Posterior cingulate gyrus (tissue), 11 donors: ENCODE measurements at regions not wholly inside any gene's neighbourhood (a gene's known extent, or its start where the extent isn't known, plus 50 kb on each side); places are given as distances from the start of the nearest gene placed in this dataset.

Experiments used
- DNase-seq, 10 donors: peaks; one replicate each; pipeline versions ENCODE4 v3.0.0 to v3.0.0-alpha.2; 2020 to 2021; ENCODE audit warnings: mixed read lengths in 3 of 10
- intact Hi-C: fragments of 100-400 bp; cut with DNase I; formaldehyde crosslinking; loops from one replicate; pipeline ENCODE4 v1.15.1; 2023

DNA sequence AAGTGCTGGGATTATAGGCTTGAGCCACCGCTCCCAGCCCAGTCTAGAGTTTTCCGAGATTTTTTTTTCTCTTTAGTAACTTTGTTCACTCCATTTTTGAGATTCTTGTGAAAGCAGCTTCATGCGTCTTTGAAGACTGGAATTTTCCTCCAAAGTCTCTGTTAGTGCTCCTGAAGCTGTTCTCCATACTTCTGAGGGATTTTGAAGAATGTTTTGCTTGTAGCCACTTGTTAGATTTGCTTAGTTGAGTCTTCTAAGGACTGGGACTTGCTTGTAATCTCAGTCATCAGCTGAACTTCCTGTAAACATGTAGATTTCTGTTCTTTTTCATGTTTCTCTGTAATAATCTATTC lies 234.3 kb downstream of the MYCN start:
- no peak for DNase-seq
- intact Hi-C loops, result no loop called here

- DNase-seq, result no peak
- intact Hi-C loops, result no loop called here
Observed at GRCh38 chr2:16173893-16174692, 233.7 kb downstream of the MYCN start.

DNA sequence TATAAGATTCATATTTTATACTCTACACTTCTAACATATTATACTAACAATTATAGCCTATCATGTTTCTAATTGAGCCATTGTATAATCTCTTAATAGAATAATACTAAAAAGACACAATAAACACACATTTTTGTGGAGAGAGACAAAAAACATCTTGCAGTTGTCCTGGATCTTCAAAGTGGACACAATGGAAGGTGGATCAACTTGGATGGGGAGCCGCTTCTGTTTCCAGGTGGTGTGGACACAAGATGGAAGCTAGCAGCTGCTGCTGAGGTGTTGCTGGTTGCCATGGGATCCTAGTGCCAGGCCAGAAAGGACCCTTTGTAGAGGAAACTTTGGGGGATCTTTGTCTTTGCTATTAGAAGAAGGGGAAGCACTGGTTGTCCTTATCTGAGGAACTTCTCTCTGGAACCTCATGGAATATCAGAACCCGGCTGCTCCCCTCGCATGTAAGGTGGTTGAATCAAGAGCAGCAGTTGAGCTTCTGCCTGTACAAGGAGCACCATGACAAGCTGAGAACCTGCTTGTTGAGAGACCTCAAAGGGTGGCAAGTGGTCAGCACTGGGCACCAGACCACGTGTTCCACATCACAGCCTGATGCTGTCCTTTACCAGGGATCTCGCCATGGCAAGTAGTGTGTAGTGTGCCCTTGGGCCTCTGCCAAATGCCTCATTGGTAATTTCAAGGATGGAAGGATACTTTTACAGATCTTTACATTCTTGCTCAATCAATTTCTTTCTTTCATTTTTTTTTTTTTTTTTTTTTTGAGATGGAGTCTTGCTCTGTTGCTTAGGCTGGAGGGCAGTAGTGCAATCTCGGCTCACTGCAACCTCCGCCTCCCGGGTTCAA lies 232.2 kb downstream of the MYCN start:
- intact Hi-C loops, result no loop called here
- no peak for DNase-seq

DNA sequence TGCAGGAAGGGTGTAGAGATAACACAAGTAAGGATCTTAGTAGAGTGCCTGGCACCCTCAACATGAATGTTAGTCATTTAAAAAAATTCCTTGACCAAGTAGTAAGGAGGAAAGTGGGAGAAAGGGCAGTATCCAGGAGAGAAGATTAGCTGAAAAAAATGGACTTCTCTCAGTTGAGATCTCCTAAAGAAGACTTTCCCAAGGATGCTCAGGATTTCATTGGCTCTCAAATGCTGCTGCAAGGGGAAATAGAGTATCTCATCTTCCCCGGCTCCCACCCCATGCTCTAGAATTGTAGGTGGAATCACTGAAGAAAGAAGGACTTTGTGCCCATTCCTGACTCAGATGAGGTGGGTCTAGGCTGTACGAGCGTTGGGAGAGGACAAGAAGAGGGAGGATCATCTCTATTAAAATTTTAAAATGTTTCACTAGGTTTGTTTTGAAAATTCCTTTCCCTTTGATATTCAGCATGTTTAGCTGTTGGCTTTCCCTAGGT lies 231.1 kb downstream of the MYCN start:
- no peak for DNase-seq
- intact Hi-C loops, result no loop called here

- intact Hi-C loops, result no loop called here
Observed at GRCh38 chr2:16170675-16171424, 230.5 kb downstream of the MYCN start.

DNA sequence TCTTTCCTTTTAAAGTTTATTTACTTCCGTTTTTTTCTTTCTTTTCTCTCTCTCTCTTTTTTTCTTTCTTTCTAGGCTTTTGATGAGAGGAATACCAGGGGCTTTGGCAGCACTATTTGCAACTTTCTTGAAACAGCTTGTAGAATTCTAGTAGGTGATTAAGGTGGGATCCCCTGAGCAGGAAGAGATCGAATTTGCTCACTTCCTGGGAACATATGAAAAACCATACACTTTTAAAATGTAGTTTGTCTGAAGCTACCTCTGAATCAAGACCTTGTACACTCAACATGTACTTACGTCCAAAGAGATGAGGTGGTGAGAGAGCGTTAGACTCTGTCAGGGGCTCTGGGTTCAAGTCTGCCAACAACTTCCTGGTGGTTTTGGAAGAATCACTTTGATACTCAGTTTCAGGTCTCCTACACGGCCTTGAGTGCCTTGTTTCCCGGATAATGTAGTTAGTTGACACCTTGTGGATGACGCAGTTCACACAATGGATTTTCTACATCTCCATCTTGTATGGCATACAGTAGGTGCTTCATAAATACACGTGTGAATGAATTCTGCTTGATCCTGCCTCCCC lies 229.1 kb downstream of the MYCN start:
- no peak for DNase-seq
- intact Hi-C loops, result no loop called here

More at GRCh38 chr2:16170675-16171424, 230.5 kb downstream of the MYCN start:
- peak in 1 of 10 donors; percentile 4 for DNase-seq

- intact Hi-C loops, result no loop called here
- DNase-seq, result peak in 1 of 10 donors; percentile 32
Observed at GRCh38 chr2:16168506-16169264, 228.3 kb downstream of the MYCN start.

DNA sequence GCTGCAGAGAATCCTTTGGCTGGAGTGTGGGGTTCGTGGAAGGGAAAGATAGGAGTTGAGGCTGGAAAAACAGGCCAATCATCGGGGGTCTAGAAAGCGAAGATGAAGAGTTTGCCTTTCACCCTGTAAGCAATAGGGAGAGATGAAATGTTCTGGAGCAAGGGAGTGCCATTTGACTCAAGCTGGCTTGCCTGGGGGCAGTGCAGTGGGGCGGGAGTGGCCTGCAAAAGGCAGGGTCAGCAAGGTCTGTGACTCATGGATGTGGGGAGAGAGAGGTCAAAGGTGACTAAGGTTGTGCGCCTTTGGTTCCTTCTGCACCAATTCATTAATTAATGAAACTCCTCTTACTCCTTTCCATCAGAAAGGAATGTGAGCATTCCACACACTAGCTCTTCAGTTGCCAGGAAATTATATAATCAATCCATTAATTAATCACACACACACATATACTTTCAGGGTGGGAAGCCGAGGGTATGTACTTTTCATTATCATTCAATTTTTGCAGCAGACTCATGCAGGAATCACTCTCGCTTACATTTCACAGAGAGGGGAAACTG lies 227.6 kb downstream of the MYCN start:
- peak in 1 of 10 donors; percentile 45 for DNase-seq
- intact Hi-C loops, result no loop called here

- peak in 1 of 10 donors; percentile 59 for DNase-seq
- intact Hi-C loops, result no loop called here
Observed at GRCh38 chr2:16167451-16167861, 227.1 kb downstream of the MYCN start.

- DNase-seq, result peak in 1 of 10 donors; percentile 73
- intact Hi-C loops, result no loop called here
Observed at GRCh38 chr2:16166327-16166981, 226.1 kb downstream of the MYCN start.

DNA sequence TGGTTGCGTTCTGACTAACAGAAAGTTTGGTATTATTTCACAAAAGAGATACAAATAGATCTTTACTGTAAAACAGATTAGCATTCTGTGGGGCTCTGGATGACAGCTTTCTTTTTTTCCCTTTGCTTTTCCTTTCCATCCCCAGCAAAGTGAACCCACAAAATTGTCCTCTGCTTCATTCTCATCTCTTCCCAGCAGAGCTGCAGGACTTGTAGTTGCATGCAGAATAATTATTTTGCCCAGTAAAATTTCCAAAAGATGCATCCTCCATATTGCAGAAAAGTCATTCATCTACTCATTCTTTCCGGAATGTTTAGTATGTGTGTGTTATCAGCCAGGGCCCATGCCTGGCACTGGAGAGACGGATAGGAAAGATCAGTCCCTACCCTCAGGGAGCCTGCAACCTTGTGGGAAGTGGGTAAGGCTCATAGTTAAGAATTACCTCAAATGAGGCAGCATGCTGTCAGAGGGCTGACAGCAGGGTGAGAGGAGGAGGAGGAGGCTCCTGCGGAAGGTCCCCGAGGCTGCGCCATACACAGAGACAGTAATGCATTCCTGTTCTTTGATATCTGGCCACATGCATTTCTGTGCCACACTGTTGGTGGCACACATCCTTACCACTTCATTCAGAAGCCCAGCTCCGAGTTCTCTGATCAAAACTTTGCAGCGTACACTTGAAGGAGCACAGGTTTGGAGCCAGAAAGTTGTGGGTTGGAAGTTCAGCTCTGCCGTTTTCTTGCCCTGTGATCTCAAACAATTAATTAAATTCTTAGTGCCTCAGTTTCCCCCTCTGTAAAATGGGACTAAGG lies 225.4 kb downstream of the MYCN start:
- peak in 1 of 10 donors; percentile 17 for DNase-seq
- intact Hi-C loops, result no loop called here

DNA sequence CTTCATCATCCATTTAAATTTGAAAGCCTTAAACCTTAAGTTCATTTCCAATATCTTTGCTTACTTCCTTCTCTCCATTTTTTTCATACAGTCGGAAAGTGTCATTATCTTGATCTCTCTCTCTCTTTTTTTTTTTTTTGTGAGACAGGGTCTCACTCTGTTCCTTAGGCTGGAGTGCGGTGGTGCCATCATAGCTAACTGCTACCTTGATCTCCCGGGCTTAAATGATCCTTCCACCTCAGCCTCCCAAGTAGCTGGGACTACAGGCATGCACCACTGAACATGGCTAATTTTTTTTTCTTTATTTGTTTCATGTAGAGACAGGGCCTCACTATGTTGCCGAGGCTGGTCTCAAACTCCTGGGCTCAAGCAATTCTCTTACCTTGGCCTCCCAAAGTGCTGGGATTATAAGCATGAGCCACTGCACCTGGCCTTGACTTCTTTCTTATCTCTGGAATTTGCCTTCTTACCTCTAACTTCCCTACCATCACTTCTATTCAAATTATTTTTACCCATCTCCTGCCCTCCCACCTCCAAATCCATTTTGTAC lies 222.2 kb downstream of the MYCN start:
- intact Hi-C loops, result no loop called here
- no peak for DNase-seq

DNA sequence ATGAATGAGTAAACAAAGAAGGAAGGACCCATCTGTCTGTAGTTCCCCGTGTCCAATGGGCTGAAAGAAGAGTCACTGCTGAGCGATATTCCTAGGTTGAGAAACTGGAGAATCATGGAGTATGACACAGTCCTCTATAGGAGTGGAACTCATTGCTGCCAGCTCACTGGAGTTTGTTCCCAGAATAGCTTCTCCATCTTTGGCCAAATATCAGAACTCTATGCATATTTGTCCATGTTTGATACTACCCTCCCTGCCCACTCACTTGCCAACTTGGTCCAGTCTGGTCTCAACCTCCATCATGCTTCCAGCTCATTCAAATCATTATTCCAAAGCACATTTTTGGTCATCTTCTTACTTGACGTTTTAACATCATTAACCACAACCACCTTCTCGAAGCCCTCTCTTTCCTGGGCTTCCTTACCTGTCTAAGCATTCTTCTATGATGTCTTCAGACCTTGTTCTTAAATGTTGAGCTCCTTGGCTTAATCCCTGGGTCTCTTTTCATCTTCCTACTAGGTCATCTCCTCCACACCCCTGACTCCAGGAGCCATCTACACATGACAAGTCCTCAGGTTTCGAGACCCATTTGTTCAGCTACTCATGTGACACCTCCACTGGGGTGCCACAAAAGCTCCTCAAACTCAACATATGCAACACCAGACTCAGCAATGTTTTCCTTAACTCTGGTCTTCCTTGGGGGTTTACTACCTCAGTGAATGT lies 221.6 kb downstream of the MYCN start:
- DNase-seq, result no peak
- intact Hi-C loops, result no loop called here

DNA sequence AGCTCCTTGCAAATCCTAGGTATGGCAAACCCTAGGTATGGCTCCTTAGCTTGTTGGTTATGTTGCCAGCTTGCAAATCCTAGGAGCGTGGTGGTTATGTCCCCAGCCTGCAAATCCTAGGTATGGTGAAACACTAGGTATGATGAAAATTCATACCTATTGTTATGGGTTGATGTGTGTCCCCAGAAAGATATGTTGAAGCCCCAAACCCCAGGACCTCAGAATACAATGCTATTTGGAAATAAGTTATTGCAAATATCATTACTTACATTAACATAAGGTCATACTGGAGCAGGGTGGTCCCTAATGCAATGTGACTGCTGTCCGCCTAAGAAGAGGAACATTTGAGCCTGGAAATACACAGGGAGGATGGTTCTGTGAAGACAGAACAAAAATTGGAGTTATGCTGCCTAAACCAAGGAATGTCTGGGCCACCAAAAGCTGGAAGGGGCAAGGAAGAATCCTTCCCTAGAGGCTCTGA lies 220.8 kb downstream of the MYCN start:
- intact Hi-C loops, result no loop called here
- DNase-seq, result no peak

GRCh38 chr2:16160281-16161084 lies 220.1 kb downstream of the MYCN start:
- DNase-seq, result no peak
- intact Hi-C loops, result no loop called here

- DNase-seq, result no peak
- intact Hi-C loops, result no loop called here
Observed at GRCh38 chr2:16156411-16156810, 216.1 kb downstream of the MYCN start.
